Activated naive CD8-positive, alpha-beta T cell treated with anti-CD3 and anti-CD28 coated beads, Interleukin-2, amount 10 ng/mL, durations not matched to agents 7 days and 5 days (primary cell): ENCODE measurements at regions not wholly inside any gene's neighbourhood (a gene's known extent, or its start where the extent isn't known, plus 50 kb on each side); places are given as distances from the start of the nearest gene placed in this dataset.

ENCODE experiments used
- ATAC-seq: fragments of 150-1000 bp; cut with Tn5 transposase; one replicate; pipeline ENCODE4 v1.10.0; 2021; ENCODE audit warnings: low read depth, moderate library complexity
- POLR2A ChIA-PET: fragments of 350-600 bp; sonication (Branson Sonifier 250); formaldehyde crosslinking; loops from one replicate; lab custom pipeline; 2021; ENCODE audit warnings: antibody characterized with exemption; lab: Charles Lee
- DNase-seq: peaks from one replicate; pipeline ENCODE4 v3.0.0; 2021
- H3K27ac Mint-ChIP-seq: one replicate; pipeline ENCODE4 v1.8.0; 2022; ENCODE audit warnings: mild to moderate bottlenecking, mixed read lengths
- H3K27me3 Mint-ChIP-seq: one replicate; pipeline ENCODE4 v1.8.0; 2022; ENCODE audit warnings: mild to moderate bottlenecking, moderate library complexity, mixed read lengths
- H3K36me3 Mint-ChIP-seq: one replicate; pipeline ENCODE4 v1.8.0; 2021; ENCODE audit warnings: mild to moderate bottlenecking, mixed read lengths
- H3K4me1 Mint-ChIP-seq: one replicate; pipeline ENCODE4 v1.8.0; 2021; ENCODE audit warnings: mixed read lengths
- H3K4me3 Mint-ChIP-seq: one replicate; pipeline ENCODE4 v1.8.0; 2022; ENCODE audit warnings: mild to moderate bottlenecking, moderate library complexity, mixed read lengths
- H3K9me3 Mint-ChIP-seq: one replicate; pipeline ENCODE4 v1.8.0; 2021; ENCODE audit warnings: mixed read lengths

GRCh38 chr12:94717108-94717507 lies 66.8 kb upstream of the TMCC3 start:
- POLR2A ChIA-PET, result no interaction called here
- H3K4me3 Mint-ChIP-seq, result no peak overlapping the region
- no peak for ATAC-seq
- no peak overlapping the region for H3K27ac Mint-ChIP-seq
- no peaks in the 10 kb centered on the region for H3K36me3 Mint-ChIP-seq
- H3K27me3 Mint-ChIP-seq, result peaks cover 5% of the 10 kb centered on the region
- DNase-seq, result no peak
- H3K4me1 Mint-ChIP-seq, result no peaks in the 10 kb centered on the region
- H3K9me3 Mint-ChIP-seq, result no peaks in the 10 kb centered on the region

- no peaks in the 10 kb centered on the region for H3K36me3 Mint-ChIP-seq
- DNase-seq (no peak), ATAC-seq (no peak)
- H3K9me3 Mint-ChIP-seq, result no peaks in the 10 kb centered on the region
- POLR2A ChIA-PET, result no interaction called here
- peaks cover 2% of the 10 kb centered on the region for H3K27me3 Mint-ChIP-seq
- H3K4me1 Mint-ChIP-seq, result no peaks in the 10 kb centered on the region
- no peak overlapping the region for H3K27ac Mint-ChIP-seq
- no peak overlapping the region for H3K4me3 Mint-ChIP-seq
Measured at GRCh38 chr12:94716339-94716738, 66.0 kb upstream of the TMCC3 start.

- POLR2A ChIA-PET, result no interaction called here
- Mint-ChIP-seq H3K27ac (no peak overlapping the region), H3K9me3 (no peaks in the 10 kb centered on the region), H3K36me3 (no peaks in the 10 kb centered on the region), H3K27me3 (peaks cover 2% of the 10 kb centered on the region), H3K4me3 (no peak overlapping the region), H3K4me1 (no peaks in the 10 kb centered on the region)
- DNase-seq (no peak), ATAC-seq (no peak)
Measured at GRCh38 chr12:94714378-94715114, 64.2 kb upstream of the TMCC3 start.

GRCh38 chr12:94712815-94713515 lies 62.6 kb upstream of the TMCC3 start:
- peaks cover 2% of the 10 kb centered on the region for H3K27me3 Mint-ChIP-seq
- H3K36me3 Mint-ChIP-seq, result no peaks in the 10 kb centered on the region
- H3K4me3 Mint-ChIP-seq, result no peak overlapping the region
- ATAC-seq (no peak), DNase-seq (no peak)
- POLR2A ChIA-PET, result no interaction called here
- H3K4me1 Mint-ChIP-seq, result no peaks in the 10 kb centered on the region
- H3K27ac Mint-ChIP-seq, result no peak overlapping the region
- no peaks in the 10 kb centered on the region for H3K9me3 Mint-ChIP-seq

GRCh38 chr12:94710933-94711332 lies 60.6 kb upstream of the TMCC3 start:
- Mint-ChIP-seq H3K27me3 (no peaks in the 10 kb centered on the region), H3K4me1 (no peaks in the 10 kb centered on the region), H3K9me3 (no peaks in the 10 kb centered on the region), H3K36me3 (no peaks in the 10 kb centered on the region), H3K4me3 (no peak overlapping the region), H3K27ac (no peak overlapping the region)
- ATAC-seq, result peak; percentile 47
- POLR2A ChIA-PET, result no interaction called here
- DNase-seq, result no peak

- Mint-ChIP-seq H3K9me3 (no peaks in the 10 kb centered on the region), H3K4me1 (no peaks in the 10 kb centered on the region), H3K27me3 (no peaks in the 10 kb centered on the region), H3K36me3 (no peaks in the 10 kb centered on the region), H3K4me3 (no peak overlapping the region), H3K27ac (no peak overlapping the region)
- POLR2A ChIA-PET, result no interaction called here
- DNase-seq, result no peak
- no peak for ATAC-seq
Measured at GRCh38 chr12:94707892-94708291, 57.5 kb upstream of the TMCC3 start.

GRCh38 chr12:94707036-94707435 lies 56.7 kb upstream of the TMCC3 start:
- POLR2A ChIA-PET, result no interaction called here
- Mint-ChIP-seq H3K9me3 (no peaks in the 10 kb centered on the region), H3K27ac (no peak overlapping the region), H3K27me3 (peaks cover 3% of the 10 kb centered on the region), H3K36me3 (no peaks in the 10 kb centered on the region), H3K4me3 (no peak overlapping the region), H3K4me1 (no peaks in the 10 kb centered on the region)
- DNase-seq (no peak), ATAC-seq (no peak)

GRCh38 chr12:94706250-94706661 lies 55.9 kb upstream of the TMCC3 start:
- POLR2A ChIA-PET, result no interaction called here
- no peak overlapping the region for H3K4me3 Mint-ChIP-seq
- no peaks in the 10 kb centered on the region for H3K4me1 Mint-ChIP-seq
- no peak for ATAC-seq
- H3K27ac Mint-ChIP-seq, result no peak overlapping the region
- no peaks in the 10 kb centered on the region for H3K9me3 Mint-ChIP-seq
- H3K27me3 Mint-ChIP-seq, result peaks cover 8% of the 10 kb centered on the region
- no peak for DNase-seq
- no peaks in the 10 kb centered on the region for H3K36me3 Mint-ChIP-seq

GRCh38 chr12:94705676-94706075 lies 55.3 kb upstream of the TMCC3 start:
- Mint-ChIP-seq H3K4me3 (no peak overlapping the region), H3K27ac (no peak overlapping the region), H3K36me3 (no peaks in the 10 kb centered on the region), H3K27me3 (peaks cover 8% of the 10 kb centered on the region), H3K4me1 (no peaks in the 10 kb centered on the region), H3K9me3 (no peaks in the 10 kb centered on the region)
- ATAC-seq, result no peak
- POLR2A ChIA-PET, result no interaction called here
- no peak for DNase-seq

GRCh38 chr12:94704452-94705306 lies 54.3 kb upstream of the TMCC3 start:
- no peak for DNase-seq
- no peaks in the 10 kb centered on the region for H3K36me3 Mint-ChIP-seq
- H3K4me1 Mint-ChIP-seq, result no peaks in the 10 kb centered on the region
- ATAC-seq, result no peak
- no peak overlapping the region for H3K27ac Mint-ChIP-seq
- peaks cover 8% of the 10 kb centered on the region for H3K27me3 Mint-ChIP-seq
- POLR2A ChIA-PET, result no interaction called here
- no peak overlapping the region for H3K4me3 Mint-ChIP-seq
- no peaks in the 10 kb centered on the region for H3K9me3 Mint-ChIP-seq

GRCh38 chr12:94702696-94703095 lies 52.3 kb upstream of the TMCC3 start:
- H3K27ac Mint-ChIP-seq, result no peak overlapping the region
- no peak for ATAC-seq
- H3K27me3 Mint-ChIP-seq, result peaks cover 8% of the 10 kb centered on the region
- no peaks in the 10 kb centered on the region for H3K36me3 Mint-ChIP-seq
- no peak for DNase-seq
- no peaks in the 10 kb centered on the region for H3K4me1 Mint-ChIP-seq
- no peak overlapping the region for H3K4me3 Mint-ChIP-seq
- POLR2A ChIA-PET, result no interaction called here
- no peaks in the 10 kb centered on the region for H3K9me3 Mint-ChIP-seq

GRCh38 chr12:94701711-94702110 lies 51.4 kb upstream of the TMCC3 start:
- H3K36me3 Mint-ChIP-seq, result no peaks in the 10 kb centered on the region
- no peak overlapping the region for H3K27ac Mint-ChIP-seq
- H3K27me3 Mint-ChIP-seq, result peaks cover 8% of the 10 kb centered on the region
- no peaks in the 10 kb centered on the region for H3K4me1 Mint-ChIP-seq
- DNase-seq (no peak), ATAC-seq (no peak)
- POLR2A ChIA-PET, result no interaction called here
- no peak overlapping the region for H3K4me3 Mint-ChIP-seq
- H3K9me3 Mint-ChIP-seq, result no peaks in the 10 kb centered on the region

GRCh38 chr12:94700662-94701061 lies 50.3 kb upstream of the TMCC3 start:
- H3K4me3 Mint-ChIP-seq, result no peak overlapping the region
- DNase-seq, result no peak

More at GRCh38 chr12:94700662-94701061, 50.3 kb upstream of the TMCC3 start:
- H3K27ac Mint-ChIP-seq, result no peak overlapping the region
- peaks cover 8% of the 10 kb centered on the region for H3K27me3 Mint-ChIP-seq
- POLR2A ChIA-PET, result no interaction called here
- no peaks in the 10 kb centered on the region for H3K4me1 Mint-ChIP-seq
- ATAC-seq, result no peak
- H3K9me3 Mint-ChIP-seq, result no peaks in the 10 kb centered on the region
- H3K36me3 Mint-ChIP-seq, result no peaks in the 10 kb centered on the region
